Gastroesophageal sphincter (tissue), 4 donors: ENCODE measurements at regions not wholly inside any gene's neighbourhood (a gene's known extent, or its start where the extent isn't known, plus 50 kb on each side); places are given as distances from the start of the nearest gene placed in this dataset.
A peak's percentile ranks its signal among the peaks of the same experiment; 100 is the strongest.

ENCODE experiments used
- ATAC-seq: fragments of 150-250 bp; one replicate; pipeline ENCODE4 v1.9.1; 2016; ENCODE audit warnings: mild to moderate bottlenecking, moderate library complexity
- H3K27ac ChIP-seq, 4 donors: fragments of 200-600 bp; sonication (generic) in 3 of 4; 1 replicate in 3 of 4; 2 replicates in 1 of 4; pipeline ENCODE4 v1.5.1; 2016 to 2019
- H3K27me3 ChIP-seq: fragments of 200-600 bp; sonication (generic); one replicate; pipeline ENCODE4 v1.5.1; 2019
- H3K36me3 ChIP-seq, 2 donors: fragments of 200-600 bp; sonication (generic); one replicate each; pipeline ENCODE4 v1.5.1; 2019; ENCODE audit warnings: control low read depth in 1 of 2
- H3K4me1 ChIP-seq, 3 donors: fragments of 200-600 bp; sonication (generic); 1 replicate in 2 of 3; 2 replicates in 1 of 3; pipeline ENCODE4 v1.5.1; 2016 to 2019; ENCODE audit warnings: control low read depth in 2 of 3
- H3K4me3 ChIP-seq, 2 donors: fragments of 200-600 bp; sonication (generic); one replicate each; pipeline ENCODE4 v1.5.1; 2019; ENCODE audit warnings: mild to moderate bottlenecking in 1 of 2, moderate library complexity in 1 of 2
- H3K9me3 ChIP-seq, 3 donors: fragments of 200-600 bp; sonication (generic); one replicate each; pipeline ENCODE4 v1.5.1; 2017 to 2019; ENCODE audit warnings: control low read depth in 2 of 3
- CTCF ChIP-seq, 4 experiments: fragments of 200-600 bp in 2 of 4; fragments of 450-650 bp in 2 of 4; sonication (generic) in 1 of 4; IDR thresholded peaks; one replicate each; pipeline ENCODE4 v1.5.1; 2017 to 2019; ENCODE audit warnings: antibody characterized with exemption in 4 of 4, mild to moderate bottlenecking in 2 of 4, moderate library complexity in 2 of 4
- EP300 ChIP-seq: sonication (generic); formaldehyde crosslinking; IDR thresholded peaks from one replicate; pipeline ENCODE4 v1.6.1; 2017; ENCODE audit warnings: antibody characterized with exemption, mild to moderate bottlenecking
- POLR2A ChIP-seq, 2 donors: fragments of 450-650 bp; IDR thresholded peaks; one replicate each; pipeline ENCODE4 v1.6.1; 2017; ENCODE audit warnings: antibody characterized with exemption in 2 of 2, mild to moderate bottlenecking in 2 of 2, moderate library complexity in 1 of 2
- POLR2AphosphoS5 ChIP-seq: sonication (generic); formaldehyde crosslinking; IDR thresholded peaks from one replicate; pipeline ENCODE4 v1.6.1; 2017; ENCODE audit warnings: antibody characterized with exemption
- WGBS, 2 donors: methylation state at CpG; one replicate each; pipeline ENCODE4 v1.1.5; 2018; ENCODE audit warnings: low coverage in 1 of 2; 5-methylcytosine and 5-hydroxymethylcytosine counted together

- Histone ChIP-seq H3K36me3 (no peaks in the 10 kb centered on the region), H3K27ac (no peak overlapping the region), H3K4me3 (no peak overlapping the region), H3K27me3 (no peaks in the 10 kb centered on the region), H3K4me1 (no peaks in the 10 kb centered on the region), H3K9me3 (no peaks in the 10 kb centered on the region)
- 77 to 87% methylated on average over 3 to 4 of the region's 5 CpGs for WGBS, 2 donors
- no peak for TF ChIP-seq CTCF (IDR thresholded peaks at IDR 0.05)
- TF ChIP-seq POLR2AphosphoS5 = peak; percentile 11
- ATAC-seq = no peak
Observed at GRCh38 chr3:66665021-66665695, 164.3 kb upstream of the LRIG1 start.

- TF ChIP-seq EP300 (no peak), POLR2AphosphoS5 (no peak), POLR2A (IDR thresholded peaks at IDR 0.05) (no peak)
- Histone ChIP-seq H3K4me1 (no peaks in the 10 kb centered on the region), H3K9me3 (no peaks in the 10 kb centered on the region), H3K27ac (no peak overlapping the region), H3K4me3 (no peak overlapping the region), H3K27me3 (no peaks in the 10 kb centered on the region), H3K36me3 (no peaks in the 10 kb centered on the region)
- ATAC-seq = no peak
Observed at GRCh38 chr3:66666362-66666761, 165.5 kb upstream of the LRIG1 start.

GRCh38 chr3:66667263-66667662 is 166.4 kb upstream of the LRIG1 start:
- TF ChIP-seq POLR2A (IDR thresholded peaks at IDR 0.05) (no peak), CTCF (IDR thresholded peaks at IDR 0.05) (no peak), EP300 (no peak), POLR2AphosphoS5 (no peak)
- Histone ChIP-seq H3K36me3 (no peaks in the 10 kb centered on the region), H3K4me1 (no peaks in the 10 kb centered on the region), H3K9me3 (no peaks in the 10 kb centered on the region), H3K4me3 (no peak overlapping the region), H3K27me3 (no peaks in the 10 kb centered on the region), H3K27ac (no peak overlapping the region)
- ATAC-seq = no peak
- 40 to 64% methylated on average over 1 of the region's 1 CpG for WGBS, 2 donors

- no peak for ATAC-seq
- TF ChIP-seq POLR2AphosphoS5 (no peak), POLR2A (IDR thresholded peaks at IDR 0.05) (no peak), CTCF (IDR thresholded peaks at IDR 0.05) (no peak), EP300 (no peak)
Observed at GRCh38 chr3:66671291-66671690, 170.5 kb upstream of the LRIG1 start.

GRCh38 chr3:66672830-66673229 is 172.0 kb upstream of the LRIG1 start:
- Histone ChIP-seq H3K27ac (no peak overlapping the region), H3K36me3 (no peaks in the 10 kb centered on the region), H3K4me3 (no peak overlapping the region), H3K4me1 (no peaks in the 10 kb centered on the region), H3K27me3 (no peaks in the 10 kb centered on the region), H3K9me3 (peaks cover 0 to 5% (median 0%) of the 10 kb centered on the region in 3 donors)
- no peak for TF ChIP-seq EP300
- TF ChIP-seq POLR2A (IDR thresholded peaks at IDR 0.05) = no peak
- no peak for TF ChIP-seq POLR2AphosphoS5
- TF ChIP-seq CTCF (IDR thresholded peaks at IDR 0.05) = no peak
- no peak for ATAC-seq

More at GRCh38 chr3:66671291-66671690, 170.5 kb upstream of the LRIG1 start:
- Histone ChIP-seq H3K9me3 (no peaks in the 10 kb centered on the region), H3K4me3 (no peak overlapping the region), H3K36me3 (no peaks in the 10 kb centered on the region), H3K4me1 (no peaks in the 10 kb centered on the region), H3K27me3 (no peaks in the 10 kb centered on the region), H3K27ac (no peak overlapping the region)
- WGBS, 2 donors = 87 to 91% methylated on average over 1 of the region's 1 CpG
